ENCODE measurements at regions not wholly inside any gene's neighbourhood (a gene's known extent, or its start where the extent isn't known, plus 50 kb on each side); places are given as distances from the start of the nearest gene placed in this dataset.

DNA sequence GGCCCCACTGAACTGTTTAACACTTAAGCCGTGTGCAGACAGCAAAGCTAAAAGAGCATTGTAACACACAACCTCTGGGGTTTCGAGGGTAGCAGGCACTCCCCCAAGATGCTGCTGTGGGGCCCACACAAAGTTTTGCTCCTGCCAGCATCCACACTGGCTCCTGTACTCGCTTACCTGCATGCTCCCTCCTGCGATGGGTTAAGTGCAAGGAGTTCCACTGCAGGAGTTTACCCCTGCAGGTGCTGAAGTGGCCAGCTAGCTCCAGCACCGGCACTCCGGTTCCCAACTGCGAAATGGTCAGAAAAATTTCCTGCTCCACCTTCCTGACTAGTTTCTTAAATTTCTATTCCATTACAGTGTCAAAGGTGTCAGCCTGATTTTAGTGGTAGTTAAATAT is 443.5 kb downstream of the PCDH10 start:
- TF ChIP-seq, protein P1, sequence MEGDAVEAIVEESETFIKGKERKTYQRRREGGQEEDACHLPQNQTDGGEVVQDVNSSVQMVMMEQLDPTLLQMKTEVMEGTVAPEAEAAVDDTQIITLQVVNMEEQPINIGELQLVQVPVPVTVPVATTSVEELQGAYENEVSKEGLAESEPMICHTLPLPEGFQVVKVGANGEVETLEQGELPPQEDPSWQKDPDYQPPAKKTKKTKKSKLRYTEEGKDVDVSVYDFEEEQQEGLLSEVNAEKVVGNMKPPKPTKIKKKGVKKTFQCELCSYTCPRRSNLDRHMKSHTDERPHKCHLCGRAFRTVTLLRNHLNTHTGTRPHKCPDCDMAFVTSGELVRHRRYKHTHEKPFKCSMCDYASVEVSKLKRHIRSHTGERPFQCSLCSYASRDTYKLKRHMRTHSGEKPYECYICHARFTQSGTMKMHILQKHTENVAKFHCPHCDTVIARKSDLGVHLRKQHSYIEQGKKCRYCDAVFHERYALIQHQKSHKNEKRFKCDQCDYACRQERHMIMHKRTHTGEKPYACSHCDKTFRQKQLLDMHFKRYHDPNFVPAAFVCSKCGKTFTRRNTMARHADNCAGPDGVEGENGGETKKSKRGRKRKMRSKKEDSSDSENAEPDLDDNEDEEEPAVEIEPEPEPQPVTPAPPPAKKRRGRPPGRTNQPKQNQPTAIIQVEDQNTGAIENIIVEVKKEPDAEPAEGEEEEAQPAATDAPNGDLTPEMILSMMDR (IDR thresholded peaks at IDR 0.05): no peak
- TF ChIP-seq POLR2A (IDR thresholded peaks at IDR 0.05): no peak

Data from adrenal gland (tissue), 5 donors.